Stimulated activated CD8-positive, alpha-beta memory T cell treated with anti-CD3 and anti-CD28 coated beads, Interleukin-12 subunit alpha, Interleukin-12 subunit beta, amount 100 ng/mL, for 24 hours (primary cell): ENCODE measurements at regions not wholly inside any gene's neighbourhood (a gene's known extent, or its start where the extent isn't known, plus 50 kb on each side); places are given as distances from the start of the nearest gene placed in this dataset.

ENCODE experiments used
- DNase-seq: peaks from one replicate; pipeline ENCODE4 v3.0.0-alpha.2; 2020; ENCODE audit errors: extremely low read depth

- DNase-seq = no peak
Observed at GRCh38 chr6:169968541-169969270, 217.3 kb downstream of the ERMARD start.

GRCh38 chr6:169967687-169968086 lies 216.3 kb downstream of the ERMARD start:
- no peak for DNase-seq

GRCh38 chr6:169966312-169967181 lies 215.1 kb downstream of the ERMARD start:
- no peak for DNase-seq

GRCh38 chr6:169965657-169966311 lies 214.4 kb downstream of the ERMARD start:
- DNase-seq = no peak

GRCh38 chr6:169965239-169965638 lies 213.8 kb downstream of the ERMARD start:
- DNase-seq = no peak

- no peak for DNase-seq
Observed at GRCh38 chr6:169964486-169965180, 213.2 kb downstream of the ERMARD start.

- DNase-seq = no peak
Observed at GRCh38 chr6:169963581-169964297, 212.3 kb downstream of the ERMARD start.

- DNase-seq = no peak
Observed at GRCh38 chr6:169962604-169963469, 211.4 kb downstream of the ERMARD start.

GRCh38 chr6:169961772-169962561 lies 210.5 kb downstream of the ERMARD start:
- no peak for DNase-seq

- no peak for DNase-seq
Observed at GRCh38 chr6:169960886-169961611, 209.6 kb downstream of the ERMARD start.

GRCh38 chr6:169960521-169960885 lies 209.1 kb downstream of the ERMARD start:
- DNase-seq = no peak

- no peak for DNase-seq
Observed at GRCh38 chr6:169960003-169960344, 208.6 kb downstream of the ERMARD start.

- no peak for DNase-seq
Observed at GRCh38 chr6:169959136-169960002, 207.9 kb downstream of the ERMARD start.

- no peak for DNase-seq
Observed at GRCh38 chr6:169958510-169958909, 207.1 kb downstream of the ERMARD start.

- no peak for DNase-seq
Observed at GRCh38 chr6:169957351-169957963, 206.0 kb downstream of the ERMARD start.

GRCh38 chr6:169956580-169956979 lies 205.2 kb downstream of the ERMARD start:
- no peak for DNase-seq

- no peak for DNase-seq
Observed at GRCh38 chr6:169955731-169956437, 204.5 kb downstream of the ERMARD start.
